Adrenal gland (tissue), 5 donors: ENCODE measurements at regions not wholly inside any gene's neighbourhood (a gene's known extent, or its start where the extent isn't known, plus 50 kb on each side); places are given as distances from the start of the nearest gene placed in this dataset.

Experiments used
- POLR2A ChIP-seq, 2 donors: fragments of 450-650 bp; IDR thresholded peaks; one replicate each; pipeline ENCODE4 v1.6.1; 2017; ENCODE audit warnings: antibody characterized with exemption in 2 of 2, mild to moderate bottlenecking in 2 of 2, moderate library complexity in 1 of 2
- TF ChIP-seq, protein P1 (sequence below), 6 experiments: fragments of 450-650 bp in 4 of 6; fragments of 200-600 bp in 2 of 6; sonication (generic) in 1 of 6; IDR thresholded peaks; 1 replicate in 5 of 6; 2 replicates in 1 of 6; pipeline versions ENCODE4 v1.5.1 to v1.8.0; 2016 to 2021; ENCODE audit warnings: antibody characterized with exemption in 6 of 6, mild to moderate bottlenecking in 2 of 6, moderate library complexity in 1 of 6
- donor health status: DM: no; HTN: no; CAD: no.

DNA sequence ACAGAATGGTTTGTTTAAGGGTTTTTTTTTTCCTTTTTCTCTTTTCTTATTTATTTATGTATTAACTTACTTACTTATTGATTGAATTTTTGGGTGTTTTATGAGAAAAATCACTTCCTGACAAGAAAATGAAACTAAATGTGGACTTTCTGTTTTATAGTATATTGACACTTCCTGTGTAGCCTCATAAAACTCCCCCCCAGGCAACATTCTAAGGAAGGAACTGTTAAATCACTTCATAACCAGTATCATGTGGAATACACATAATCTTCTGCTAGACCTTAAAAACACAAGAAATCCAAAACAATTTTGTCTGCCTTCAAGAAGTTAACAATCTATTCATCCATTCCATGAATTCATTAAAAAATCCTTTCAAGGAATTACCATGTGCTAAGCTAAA lies 164.1 kb upstream of the TOM1L1 start:
- TF ChIP-seq, protein P1, sequence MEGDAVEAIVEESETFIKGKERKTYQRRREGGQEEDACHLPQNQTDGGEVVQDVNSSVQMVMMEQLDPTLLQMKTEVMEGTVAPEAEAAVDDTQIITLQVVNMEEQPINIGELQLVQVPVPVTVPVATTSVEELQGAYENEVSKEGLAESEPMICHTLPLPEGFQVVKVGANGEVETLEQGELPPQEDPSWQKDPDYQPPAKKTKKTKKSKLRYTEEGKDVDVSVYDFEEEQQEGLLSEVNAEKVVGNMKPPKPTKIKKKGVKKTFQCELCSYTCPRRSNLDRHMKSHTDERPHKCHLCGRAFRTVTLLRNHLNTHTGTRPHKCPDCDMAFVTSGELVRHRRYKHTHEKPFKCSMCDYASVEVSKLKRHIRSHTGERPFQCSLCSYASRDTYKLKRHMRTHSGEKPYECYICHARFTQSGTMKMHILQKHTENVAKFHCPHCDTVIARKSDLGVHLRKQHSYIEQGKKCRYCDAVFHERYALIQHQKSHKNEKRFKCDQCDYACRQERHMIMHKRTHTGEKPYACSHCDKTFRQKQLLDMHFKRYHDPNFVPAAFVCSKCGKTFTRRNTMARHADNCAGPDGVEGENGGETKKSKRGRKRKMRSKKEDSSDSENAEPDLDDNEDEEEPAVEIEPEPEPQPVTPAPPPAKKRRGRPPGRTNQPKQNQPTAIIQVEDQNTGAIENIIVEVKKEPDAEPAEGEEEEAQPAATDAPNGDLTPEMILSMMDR (IDR thresholded peaks at IDR 0.05): no peak
- no peak for TF ChIP-seq POLR2A (IDR thresholded peaks at IDR 0.05)
